K562 (cell line): ENCODE measurements at regions not wholly inside any gene's neighbourhood (a gene's known extent, or its start where the extent isn't known, plus 50 kb on each side); places are given as distances from the start of the nearest gene placed in this dataset.

Experiments
- CBFA2T2 ChIP-seq: fragments of 450-650 bp; conservative IDR thresholded peaks from 2 replicates; pipeline ENCODE4 v1.6.1; 2017; ENCODE audit warnings: mild to moderate bottlenecking
- CBX2 ChIP-seq: fragments of 200-600 bp; sonication (generic); IDR thresholded peaks from one replicate; pipeline ENCODE4 v1.6.1; 2012; ENCODE audit warnings: mild to moderate bottlenecking, low read length, inconsistent platforms; ENCODE audit not compliant: insufficient read depth, poor library complexity, severe bottlenecking
- CBX3 ChIP-seq, 2 experiments: IDR thresholded peaks; 1 replicate in 1 of 2; 2 replicates in 1 of 2; pipeline ENCODE4 v1.6.1; 2012; ENCODE audit warnings: inconsistent platforms in 2 of 2, low read length in 2 of 2, borderline replicate concordance in 1 of 2, control low read depth in 1 of 2
- CHAMP1 ChIP-seq: fragments of 450-650 bp; IDR thresholded peaks from 2 replicates; pipeline ENCODE4 v1.6.1; 2016; ENCODE audit warnings: mild to moderate bottlenecking
- CREB3L1 ChIP-seq: fragments of 450-650 bp; IDR thresholded peaks from 2 replicates; pipeline ENCODE4 v1.6.1; 2014; ENCODE audit warnings: low read depth, mild to moderate bottlenecking, moderate library complexity, borderline replicate concordance
- E2F8 ChIP-seq: fragments of 450-650 bp; IDR thresholded peaks from 2 replicates; pipeline ENCODE4 v1.7.1; 2018; ENCODE audit warnings: mild to moderate bottlenecking, low read depth; ENCODE audit not compliant: partially characterized antibody
- EZH2 ChIP-seq: IDR thresholded peaks from 2 replicates; pipeline ENCODE4 v1.6.1; 2012; ENCODE audit warnings: low read depth, mild to moderate bottlenecking, inconsistent platforms, low read length, borderline replicate concordance
- GTF2E2 ChIP-seq: fragments of 200-800 bp; sonication (Bioruptor generic); IDR thresholded peaks from 2 replicates; pipeline ENCODE4 v1.6.1; 2016; ENCODE audit warnings: missing genetic modification characterization, missing compliant biosample characterization
- IRF9 ChIP-seq: fragments of 450-650 bp; IDR thresholded peaks from 2 replicates; pipeline ENCODE4 v1.6.1; 2016; ENCODE audit warnings: missing biosample characterization, missing genetic modification characterization
- NFE2 ChIP-seq: IDR thresholded peaks from 2 replicates; pipeline ENCODE4 v1.6.1; 2014; ENCODE audit warnings: antibody characterized with exemption, low read depth
- PCBP1 ChIP-seq: fragments of 200-400 bp; formaldehyde crosslinking; IDR thresholded peaks from 2 replicates; pipeline ENCODE4 v1.6.1; 2018; ENCODE audit warnings: mild to moderate bottlenecking, low read depth, low read length; ENCODE audit not compliant: poor library complexity, severe bottlenecking
- RFX7 ChIP-seq: fragments of 250-450 bp; sonication (Bioruptor Pico); IDR thresholded peaks from 2 replicates; pipeline ENCODE4 v1.5.1; 2021; ENCODE audit warnings: mild to moderate bottlenecking
- TFAP4 ChIP-seq: sonication (generic); formaldehyde crosslinking; IDR thresholded peaks from 2 replicates; pipeline ENCODE4 v1.8.0; 2022; ENCODE audit warnings: missing genetic modification reagents, mild to moderate bottlenecking, moderate library complexity, borderline replicate concordance
- TOE1 ChIP-seq, 2 experiments: fragments of 450-650 bp in 1 of 2; sonication (generic) in 1 of 2; formaldehyde crosslinking in 1 of 2; IDR thresholded peaks; 2 replicates each; pipeline versions ENCODE4 v1.7.1 to v1.8.0; 2016 to 2022; ENCODE audit warnings: borderline replicate concordance in 2 of 2, mild to moderate bottlenecking in 2 of 2, antibody characterized with exemption in 1 of 2, inconsistent platforms in 1 of 2, low read depth in 1 of 2, missing genetic modification reagents in 1 of 2, moderate library complexity in 1 of 2
- ZBTB7A ChIP-seq: IDR thresholded peaks from 2 replicates; pipeline ENCODE4 v1.6.1; 2011; ENCODE audit warnings: low read depth, mild to moderate bottlenecking, low read length, moderate library complexity, borderline replicate concordance; ENCODE audit not compliant: control insufficient read depth

GRCh38 chr7:87003872-87004798 lies 55.3 kb downstream of the ELAPOR2 start (continued):
- no peak; the same call in 1 of the 2 replicates for TF ChIP-seq GTF2E2 (tag)
- TF ChIP-seq CBX3 (IDR thresholded peaks at IDR 0.05; ENCODE audit: borderline replicate concordance in 1 of 2, low read length in 2 of 2) = peak in 1 of 2 experiments; percentile 71; a peak in 1 of 3 replicates
- TF ChIP-seq TFAP4 (CRISPR knock-in tag) = peak; percentile 98
- no peak for TF ChIP-seq RFX7 (CRISPR knock-in tag)
- no peak for TF ChIP-seq CBX2
- no peak for TF ChIP-seq PCBP1
- TF ChIP-seq CREB3L1 = no peak
- TF ChIP-seq EZH2 = no peak
- TF ChIP-seq CBFA2T2 = peak; percentile 60
- peak; percentile 76; the same call in 1 of the 2 replicates for TF ChIP-seq TOE1 (IDR thresholded peaks at IDR 0.05; ENCODE audit: borderline replicate concordance)
- no peak for TF ChIP-seq TOE1 (CRISPR knock-in tag; IDR thresholded peaks at IDR 0.05; ENCODE audit: borderline replicate concordance, low read depth)
- no peak for TF ChIP-seq ZBTB7A
- peak; percentile 89; the same call in 1 of the 2 replicates for TF ChIP-seq CHAMP1
- peak; percentile 73 for TF ChIP-seq NFE2
- TF ChIP-seq IRF9 (tag) = no peak
- no peak for TF ChIP-seq E2F8
